OCI-LY7 (cell line): ENCODE measurements at regions not wholly inside any gene's neighbourhood (a gene's known extent, or its start where the extent isn't known, plus 50 kb on each side); places are given as distances from the start of the nearest gene placed in this dataset.

ENCODE experiments used
- BruUV-seq: library from RNA; stranded (reverse); fragments of 400-500 nt; replicated peaks from 2 replicates; lab custom pipeline; 2021; lab: Mats Ljungman, UMichigan
- CTCF ChIA-PET: fragments of 300-600 bp; sonication (Branson Sonifier 250); formaldehyde crosslinking; loops from one replicate; lab custom pipeline; 2022; ENCODE audit warnings: antibody characterized with exemption; ENCODE audit not compliant: unreplicated experiment; lab: Charles Lee
- POLR2A ChIA-PET: fragments of 300-600 bp; sonication (Branson Sonifier 250); formaldehyde crosslinking; loops from one replicate; lab custom pipeline; 2022; ENCODE audit warnings: antibody characterized with exemption; lab: Charles Lee
- DNase-seq: peaks from one replicate; pipeline ENCODE4 v3.0.0-alpha.2; 2015; ENCODE audit warnings: low spot score
- H2AFZ ChIP-seq: fragments of 200-600 bp; sonication (generic), shearing (Covaris generic); 2 replicates; pipeline ENCODE4 v1.6.1; 2014; ENCODE audit warnings: mild to moderate bottlenecking, antibody characterized with exemption, low read length, moderate library complexity
- H3K27ac ChIP-seq: fragments of 200-600 bp; sonication (generic); 2 replicates; pipeline ENCODE4 v1.5.1; 2014; ENCODE audit warnings: mixed run types, low read depth, mild to moderate bottlenecking, moderate library complexity, low read length, inconsistent platforms; ENCODE audit not compliant: poor library complexity, severe bottlenecking
- H3K36me3 ChIP-seq: fragments of 200-600 bp; sonication (generic); 2 replicates; pipeline ENCODE4 v1.6.1; 2014; ENCODE audit warnings: mild to moderate bottlenecking, antibody characterized with exemption, low read length, moderate library complexity, mixed read lengths; ENCODE audit not compliant: insufficient read depth
- H3K4me1 ChIP-seq: fragments of 200-600 bp; sonication (generic); 2 replicates; pipeline ENCODE4 v1.5.1; 2014; ENCODE audit warnings: mild to moderate bottlenecking, low read length; ENCODE audit not compliant: insufficient read depth, poor library complexity, severe bottlenecking
- H3K4me2 ChIP-seq: fragments of 200-600 bp; sonication (generic); 2 replicates; pipeline ENCODE4 v1.6.1; 2014; ENCODE audit warnings: mild to moderate bottlenecking, low read length
- H3K4me3 ChIP-seq: fragments of 200-600 bp; sonication (generic); 2 replicates; pipeline ENCODE4 v1.5.1; 2014; ENCODE audit warnings: mild to moderate bottlenecking, low read depth, low read length; ENCODE audit not compliant: poor library complexity, severe bottlenecking
- H3K79me2 ChIP-seq: fragments of 200-600 bp; sonication (generic); 2 replicates; pipeline ENCODE4 v1.6.1; 2016; ENCODE audit warnings: low read depth, mild to moderate bottlenecking, low read length, moderate library complexity, mixed read lengths; ENCODE audit not compliant: insufficient read depth
- H3K9me2 ChIP-seq: fragments of 200-600 bp; sonication (generic); 2 replicates; pipeline ENCODE4 v1.6.1; 2016; ENCODE audit warnings: mild to moderate bottlenecking, low read length, mixed read lengths; ENCODE audit not compliant: insufficient read depth
- H3K9me3 ChIP-seq: fragments of 200-600 bp; sonication (generic); 2 replicates; pipeline ENCODE4 v1.6.1; 2014; ENCODE audit warnings: mild to moderate bottlenecking, mixed run types, low read length, mixed read lengths
- H4K20me1 ChIP-seq: fragments of 200-600 bp; sonication (generic); 2 replicates; pipeline ENCODE4 v1.6.1; 2014; ENCODE audit warnings: mild to moderate bottlenecking, antibody characterized with exemption, low read length, moderate library complexity, mixed read lengths; ENCODE audit not compliant: insufficient read depth
- EZH2phosphoT487 ChIP-seq: fragments of 200-600 bp; sonication (generic); IDR thresholded peaks from 2 replicates; pipeline ENCODE4 v1.6.1; 2018; ENCODE audit warnings: low read depth, borderline replicate concordance, mild to moderate bottlenecking, mixed run types, antibody characterized with exemption, low read length, moderate library complexity, mixed read lengths
- intact Hi-C: fragments of 100-400 bp; cut with micrococcal nuclease; formaldehyde crosslinking; loops from one replicate; pipeline ENCODE4 v1.10.0; 2022; ENCODE audit not compliant: unreplicated experiment
- TF ChIP-seq, protein P1 (sequence below): fragments of 200-600 bp; sonication (generic); conservative IDR thresholded peaks from 2 replicates; pipeline ENCODE4 v1.5.1; 2014; ENCODE audit warnings: mild to moderate bottlenecking, antibody characterized with exemption, low read length, moderate library complexity, mixed read lengths

DNA sequence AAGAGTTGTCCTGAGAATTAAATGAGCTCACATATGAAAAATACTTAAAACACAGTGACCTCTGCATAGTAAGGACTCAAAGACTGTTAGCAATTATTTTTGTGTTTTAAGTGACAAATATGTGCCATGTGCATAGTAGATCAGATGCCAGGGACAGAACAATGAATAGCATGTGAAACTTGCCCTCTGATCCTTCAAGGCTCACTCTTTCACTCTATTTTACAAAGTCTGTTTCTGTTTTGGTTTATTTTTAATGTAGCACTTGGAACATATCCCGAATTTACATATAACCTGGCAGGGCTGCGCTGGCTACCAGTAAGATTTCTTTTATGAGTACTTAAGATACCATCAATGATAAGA, 135.5 kb upstream of the TNFAIP3 start:
- H3K9me2 ChIP-seq: no peaks in the 10 kb centered on the region
- intact Hi-C loops: no loop called here
- H3K4me2 ChIP-seq: no peak overlapping the region
- H2AFZ ChIP-seq: no peak overlapping the region
- H3K79me2 ChIP-seq: no peaks in the 10 kb centered on the region
- H3K4me1 ChIP-seq: peaks cover 10% of the 10 kb centered on the region
- no peak overlapping the region for H3K4me3 ChIP-seq
- DNase-seq: no peak
- ChIA-PET CTCF (no interaction called here), POLR2A (interaction anchor here (0.6 to 1.0 kb wide), 2 partner anchors 9 to 360 kb away, joined by 3 read pairs; no protein-coding TSS in a partner anchor)
- no peaks in the 10 kb centered on the region for H3K9me3 ChIP-seq
- no peak overlapping the region for H3K27ac ChIP-seq
- H3K36me3 ChIP-seq: no peaks in the 10 kb centered on the region
- no peak for TF ChIP-seq EZH2phosphoT487
- TF ChIP-seq, protein P1, sequence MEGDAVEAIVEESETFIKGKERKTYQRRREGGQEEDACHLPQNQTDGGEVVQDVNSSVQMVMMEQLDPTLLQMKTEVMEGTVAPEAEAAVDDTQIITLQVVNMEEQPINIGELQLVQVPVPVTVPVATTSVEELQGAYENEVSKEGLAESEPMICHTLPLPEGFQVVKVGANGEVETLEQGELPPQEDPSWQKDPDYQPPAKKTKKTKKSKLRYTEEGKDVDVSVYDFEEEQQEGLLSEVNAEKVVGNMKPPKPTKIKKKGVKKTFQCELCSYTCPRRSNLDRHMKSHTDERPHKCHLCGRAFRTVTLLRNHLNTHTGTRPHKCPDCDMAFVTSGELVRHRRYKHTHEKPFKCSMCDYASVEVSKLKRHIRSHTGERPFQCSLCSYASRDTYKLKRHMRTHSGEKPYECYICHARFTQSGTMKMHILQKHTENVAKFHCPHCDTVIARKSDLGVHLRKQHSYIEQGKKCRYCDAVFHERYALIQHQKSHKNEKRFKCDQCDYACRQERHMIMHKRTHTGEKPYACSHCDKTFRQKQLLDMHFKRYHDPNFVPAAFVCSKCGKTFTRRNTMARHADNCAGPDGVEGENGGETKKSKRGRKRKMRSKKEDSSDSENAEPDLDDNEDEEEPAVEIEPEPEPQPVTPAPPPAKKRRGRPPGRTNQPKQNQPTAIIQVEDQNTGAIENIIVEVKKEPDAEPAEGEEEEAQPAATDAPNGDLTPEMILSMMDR: no peak
- no peaks in the 10 kb centered on the region for H4K20me1 ChIP-seq
- no TSS peak for BruUV-seq

DNA sequence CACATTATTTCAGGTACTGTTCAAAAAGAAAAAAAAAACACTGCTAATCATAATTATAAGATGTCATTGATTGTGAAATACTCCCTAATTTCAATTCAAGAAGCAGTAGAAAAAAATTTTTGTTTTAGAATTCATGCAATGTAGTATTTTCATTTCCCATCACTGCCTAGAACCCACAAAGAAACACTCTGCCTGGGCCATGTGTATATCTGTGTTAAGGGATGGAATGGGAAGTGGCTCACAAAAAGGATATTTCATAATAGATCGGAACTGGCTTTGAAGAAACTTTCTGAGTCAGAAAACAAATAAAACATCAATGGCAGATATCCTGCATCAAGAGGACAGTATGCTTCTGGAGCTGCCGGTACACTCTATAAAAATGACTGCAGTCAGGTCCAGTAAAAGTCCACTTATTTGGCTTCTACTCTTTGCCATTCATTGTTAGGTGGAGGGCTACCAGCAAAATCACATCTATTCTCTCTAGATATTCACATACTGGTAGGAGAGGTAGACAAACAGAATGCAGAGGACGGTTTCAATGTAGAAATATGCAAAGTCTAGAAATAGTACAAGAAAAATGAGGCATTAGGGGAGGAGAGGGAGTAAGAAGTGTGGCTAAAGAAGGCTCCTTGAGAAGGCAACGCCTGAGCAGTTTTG, 135.0 kb upstream of the TNFAIP3 start:
- Histone ChIP-seq H3K27ac (no peak overlapping the region), H3K4me1 (peaks cover 14% of the 10 kb centered on the region), H3K9me3 (no peaks in the 10 kb centered on the region), H4K20me1 (no peaks in the 10 kb centered on the region), H3K9me2 (no peaks in the 10 kb centered on the region), H3K4me2 (no peak overlapping the region), H2AFZ (no peak overlapping the region), H3K79me2 (no peaks in the 10 kb centered on the region), H3K4me3 (no peak overlapping the region), H3K36me3 (no peaks in the 10 kb centered on the region)
- no TSS peak for BruUV-seq
- ChIA-PET CTCF (interaction anchor here (0.9 to 1.6 kb wide), 2 partner anchors 10 to 136 kb away, joined by 3 to 4 read pairs; partner anchors contain the start of gene TNFAIP3), POLR2A (interaction anchor here (0.6 to 1.5 kb wide), 7 partner anchors 9 to 359 kb away, joined by 3 to 7 read pairs (median 3); no protein-coding TSS in a partner anchor)
- no peak for DNase-seq
- intact Hi-C loops: no loop called here
- TF ChIP-seq, protein P1: no peak
- TF ChIP-seq EZH2phosphoT487: no peak

DNA sequence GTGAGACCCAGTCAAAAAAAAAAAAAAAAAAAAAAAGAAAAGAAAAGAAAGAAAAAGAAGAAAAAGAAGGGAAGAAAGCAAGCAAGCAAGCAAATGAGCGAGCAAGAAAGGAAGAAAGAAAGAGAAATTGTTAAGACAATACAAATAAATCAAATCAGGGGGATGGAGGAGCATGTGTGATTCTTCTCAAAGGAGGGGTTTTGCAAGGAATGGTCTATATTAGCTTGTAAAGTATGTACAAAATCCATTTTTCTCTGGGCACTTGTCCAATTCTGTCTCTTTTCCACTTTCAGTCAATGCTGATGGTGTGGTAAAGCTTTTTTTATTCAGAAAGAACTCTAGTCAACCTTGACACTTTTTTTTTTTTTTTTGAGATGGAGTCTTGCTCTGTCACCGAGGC, 133.7 kb upstream of the TNFAIP3 start:
- intact Hi-C loops: no loop called here
- BruUV-seq: no TSS peak

More for the DNA sequence above, 133.7 kb upstream of the TNFAIP3 start:
- POLR2A ChIA-PET: interaction anchor here (0.6 to 2.2 kb wide), 10 partner anchors 7 to 1450 kb away, joined by 3 to 8 read pairs (median 4); no protein-coding TSS in a partner anchor
- no peaks in the 10 kb centered on the region for H3K9me2 ChIP-seq
- H3K79me2 ChIP-seq: no peaks in the 10 kb centered on the region
- H3K27ac ChIP-seq: no peak overlapping the region
- no peak overlapping the region for H3K4me3 ChIP-seq
- TF ChIP-seq, protein P1: no peak
- no peak for TF ChIP-seq EZH2phosphoT487
- CTCF ChIA-PET: interaction anchor here (0.9 to 1.6 kb wide), 2 partner anchors 9 to 134 kb away, joined by 3 to 4 read pairs; partner anchors contain the start of gene TNFAIP3
- H4K20me1 ChIP-seq: no peaks in the 10 kb centered on the region
- H3K4me2 ChIP-seq: no peak overlapping the region
- no peak for DNase-seq
- H3K4me1 ChIP-seq: peaks cover 14% of the 10 kb centered on the region
- no peaks in the 10 kb centered on the region for H3K9me3 ChIP-seq
- H2AFZ ChIP-seq: no peak overlapping the region
- no peaks in the 10 kb centered on the region for H3K36me3 ChIP-seq
